ENCODE measurements at regions not wholly inside any gene's neighbourhood (a gene's known extent, or its start where the extent isn't known, plus 50 kb on each side); places are given as distances from the start of the nearest gene placed in this dataset.

DNA sequence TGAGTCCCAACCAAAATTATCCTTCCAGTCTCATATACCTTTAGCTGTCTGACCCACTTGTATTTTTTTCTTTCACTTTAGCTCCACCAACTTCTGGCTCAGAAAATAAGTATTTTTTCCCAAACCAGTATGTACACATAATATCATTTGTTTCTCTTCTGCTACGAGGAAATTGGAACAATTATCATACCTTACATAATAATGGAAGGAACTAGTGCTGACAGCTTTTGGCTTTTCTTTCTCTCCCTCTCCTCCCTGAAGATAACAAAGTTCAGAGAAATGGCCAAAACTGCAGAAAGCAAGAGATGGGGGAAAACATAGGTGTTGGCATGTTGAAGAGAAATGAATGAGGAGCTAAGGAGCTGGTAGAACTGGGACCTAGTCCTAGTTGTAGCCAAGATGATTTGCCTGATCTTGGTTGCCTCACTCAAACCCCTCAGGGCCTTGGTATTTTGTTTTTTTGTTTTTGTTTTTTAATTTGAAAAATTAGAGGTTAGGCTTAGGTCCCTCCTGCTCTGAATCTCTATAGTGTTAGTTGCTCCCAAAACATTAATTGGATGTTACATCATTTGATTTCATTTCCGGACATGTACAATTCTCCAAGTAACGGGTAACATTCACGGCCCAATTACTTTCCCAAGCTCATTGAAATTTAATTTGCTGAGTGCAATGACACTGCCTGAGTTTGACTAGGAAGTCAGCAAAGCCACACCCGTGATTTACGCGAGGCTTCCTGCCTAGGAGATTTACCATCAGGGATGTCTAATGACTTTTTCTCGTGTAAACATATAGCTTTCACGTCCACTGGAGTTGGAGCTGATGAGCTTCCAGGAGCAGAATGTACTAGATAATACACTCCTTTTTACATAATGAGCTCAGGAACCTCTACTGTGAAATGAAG, 291.6 kb downstream of the TLE1 start:
- TF ChIP-seq, protein P1, sequence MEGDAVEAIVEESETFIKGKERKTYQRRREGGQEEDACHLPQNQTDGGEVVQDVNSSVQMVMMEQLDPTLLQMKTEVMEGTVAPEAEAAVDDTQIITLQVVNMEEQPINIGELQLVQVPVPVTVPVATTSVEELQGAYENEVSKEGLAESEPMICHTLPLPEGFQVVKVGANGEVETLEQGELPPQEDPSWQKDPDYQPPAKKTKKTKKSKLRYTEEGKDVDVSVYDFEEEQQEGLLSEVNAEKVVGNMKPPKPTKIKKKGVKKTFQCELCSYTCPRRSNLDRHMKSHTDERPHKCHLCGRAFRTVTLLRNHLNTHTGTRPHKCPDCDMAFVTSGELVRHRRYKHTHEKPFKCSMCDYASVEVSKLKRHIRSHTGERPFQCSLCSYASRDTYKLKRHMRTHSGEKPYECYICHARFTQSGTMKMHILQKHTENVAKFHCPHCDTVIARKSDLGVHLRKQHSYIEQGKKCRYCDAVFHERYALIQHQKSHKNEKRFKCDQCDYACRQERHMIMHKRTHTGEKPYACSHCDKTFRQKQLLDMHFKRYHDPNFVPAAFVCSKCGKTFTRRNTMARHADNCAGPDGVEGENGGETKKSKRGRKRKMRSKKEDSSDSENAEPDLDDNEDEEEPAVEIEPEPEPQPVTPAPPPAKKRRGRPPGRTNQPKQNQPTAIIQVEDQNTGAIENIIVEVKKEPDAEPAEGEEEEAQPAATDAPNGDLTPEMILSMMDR (IDR thresholded peaks at IDR 0.05), result no peak
- no peak for TF ChIP-seq EZH2 (IDR thresholded peaks at IDR 0.05)
- TF ChIP-seq EZH2phosphoT487 (IDR thresholded peaks at IDR 0.05), result no peak

Data from neural progenitor cell (in vitro differentiated cells).